MM.1S (cell line): ENCODE measurements at regions not wholly inside any gene's neighbourhood (a gene's known extent, or its start where the extent isn't known, plus 50 kb on each side); places are given as distances from the start of the nearest gene placed in this dataset.

ENCODE experiments used
- DNase-seq: peaks from one replicate; pipeline ENCODE4 v3.0.0-alpha.2; 2015
- H2AFZ ChIP-seq: fragments of 300-600 bp; sonication (generic); 2 replicates; pipeline ENCODE4 v1.6.0; 2016; ENCODE audit warnings: antibody characterized with exemption, low read length
- H3F3A ChIP-seq: fragments of 300-600 bp; sonication (generic); 2 replicates; pipeline ENCODE4 v1.6.1; 2016; ENCODE audit warnings: mild to moderate bottlenecking, antibody characterized with exemption, low read length, moderate library complexity, mixed read lengths; ENCODE audit not compliant: insufficient read depth
- H3K27ac ChIP-seq: fragments of 300-600 bp; sonication (generic); 2 replicates; pipeline ENCODE4 v1.5.1; 2016; ENCODE audit warnings: mild to moderate bottlenecking, low read length
- H3K27me3 ChIP-seq: fragments of 300-600 bp; sonication (generic); replicated peaks from 2 replicates; pipeline ENCODE4 v1.6.0; 2016; ENCODE audit warnings: low read length; ENCODE audit not compliant: insufficient read depth
- H3K36me3 ChIP-seq: fragments of 300-600 bp; sonication (generic); replicated peaks from 2 replicates; pipeline ENCODE4 v1.6.1; 2016; ENCODE audit warnings: mild to moderate bottlenecking, low read length, mixed read lengths; ENCODE audit not compliant: insufficient read depth
- H3K4me1 ChIP-seq: fragments of 300-600 bp; sonication (generic); 2 replicates; pipeline ENCODE4 v1.6.1; 2016; ENCODE audit warnings: low read length, mixed read lengths
- H3K4me2 ChIP-seq: fragments of 300-600 bp; sonication (generic); 2 replicates; pipeline ENCODE4 v1.6.0; 2016; ENCODE audit warnings: low read depth, low read length
- H3K4me3 ChIP-seq: fragments of 300-600 bp; sonication (generic); 2 replicates; pipeline ENCODE4 v1.5.1; 2016; ENCODE audit warnings: low read length, mixed read lengths
- H3K79me2 ChIP-seq: fragments of 300-600 bp; sonication (generic); 2 replicates; pipeline ENCODE4 v1.6.1; 2016; ENCODE audit warnings: mixed run types, low read length, mixed read lengths
- H3K9ac ChIP-seq: fragments of 300-600 bp; sonication (generic); 2 replicates; pipeline ENCODE4 v1.6.1; 2016; ENCODE audit warnings: low read length, mixed read lengths
- H3K9me2 ChIP-seq: fragments of 300-600 bp; sonication (generic); replicated peaks from 2 replicates; pipeline ENCODE4 v1.6.1; 2016; ENCODE audit warnings: mild to moderate bottlenecking, low read length, mixed read lengths; ENCODE audit not compliant: insufficient read depth
- H3K9me3 ChIP-seq: fragments of 300-600 bp; sonication (generic); replicated peaks from 2 replicates; pipeline ENCODE4 v1.6.1; 2016; ENCODE audit warnings: mild to moderate bottlenecking, low read length, mixed read lengths; ENCODE audit not compliant: insufficient read depth
- H4K20me1 ChIP-seq: fragments of 300-600 bp; sonication (generic); 2 replicates; pipeline ENCODE4 v1.6.1; 2016; ENCODE audit warnings: mild to moderate bottlenecking, low read length, moderate library complexity, mixed read lengths; ENCODE audit not compliant: insufficient read depth
- EZH2 ChIP-seq: fragments of 300-600 bp; sonication (generic); optimal IDR thresholded peaks from 2 replicates; pipeline ENCODE3; 2017; ENCODE audit warnings: low read depth, mild to moderate bottlenecking, antibody characterized with exemption, low read length, mixed read lengths
- EZH2phosphoT487 ChIP-seq: fragments of 300-600 bp; sonication (generic); IDR thresholded peaks from 2 replicates; pipeline ENCODE4 v1.6.1; 2018; ENCODE audit warnings: antibody characterized with exemption, low read length
- TF ChIP-seq, protein P1 (sequence below): fragments of 300-600 bp; sonication (generic); IDR thresholded peaks from 2 replicates; pipeline ENCODE4 v1.5.1; 2016; ENCODE audit warnings: antibody characterized with exemption, low read length, mixed read lengths

DNA sequence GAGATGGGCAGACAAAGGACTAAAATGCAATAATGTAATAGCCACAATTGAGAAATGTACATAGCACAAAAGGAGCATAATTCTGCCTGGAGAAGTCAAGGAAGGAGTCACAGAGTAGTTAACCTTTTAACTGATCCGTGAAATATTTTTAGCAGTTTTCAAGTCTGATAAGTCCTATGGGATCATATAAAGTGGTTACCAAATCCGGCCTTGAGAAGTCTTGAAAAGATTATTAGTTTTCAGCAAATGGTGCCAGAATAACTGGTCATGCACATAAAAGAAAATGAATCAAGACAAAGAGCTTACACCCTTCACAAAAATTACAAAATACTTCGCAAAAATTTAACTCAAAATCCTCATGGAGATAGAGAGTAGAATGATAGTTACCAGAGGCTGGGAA is 788.7 kb upstream of the AMOT start:
- Histone ChIP-seq H3K27me3 (no peaks in the 10 kb centered on the region), H3F3A (no peaks in the 10 kb centered on the region), H3K9ac (no peak overlapping the region), H4K20me1 (no peaks in the 10 kb centered on the region), H3K36me3 (no peaks in the 10 kb centered on the region), H3K4me1 (no peaks in the 10 kb centered on the region), H2AFZ (no peak overlapping the region), H3K9me2 (no peaks in the 10 kb centered on the region), H3K4me2 (no peak overlapping the region), H3K27ac (no peak overlapping the region), H3K9me3 (no peaks in the 10 kb centered on the region), H3K4me3 (no peak overlapping the region), H3K79me2 (no peaks in the 10 kb centered on the region)
- no peak for DNase-seq
- TF ChIP-seq, protein P1, sequence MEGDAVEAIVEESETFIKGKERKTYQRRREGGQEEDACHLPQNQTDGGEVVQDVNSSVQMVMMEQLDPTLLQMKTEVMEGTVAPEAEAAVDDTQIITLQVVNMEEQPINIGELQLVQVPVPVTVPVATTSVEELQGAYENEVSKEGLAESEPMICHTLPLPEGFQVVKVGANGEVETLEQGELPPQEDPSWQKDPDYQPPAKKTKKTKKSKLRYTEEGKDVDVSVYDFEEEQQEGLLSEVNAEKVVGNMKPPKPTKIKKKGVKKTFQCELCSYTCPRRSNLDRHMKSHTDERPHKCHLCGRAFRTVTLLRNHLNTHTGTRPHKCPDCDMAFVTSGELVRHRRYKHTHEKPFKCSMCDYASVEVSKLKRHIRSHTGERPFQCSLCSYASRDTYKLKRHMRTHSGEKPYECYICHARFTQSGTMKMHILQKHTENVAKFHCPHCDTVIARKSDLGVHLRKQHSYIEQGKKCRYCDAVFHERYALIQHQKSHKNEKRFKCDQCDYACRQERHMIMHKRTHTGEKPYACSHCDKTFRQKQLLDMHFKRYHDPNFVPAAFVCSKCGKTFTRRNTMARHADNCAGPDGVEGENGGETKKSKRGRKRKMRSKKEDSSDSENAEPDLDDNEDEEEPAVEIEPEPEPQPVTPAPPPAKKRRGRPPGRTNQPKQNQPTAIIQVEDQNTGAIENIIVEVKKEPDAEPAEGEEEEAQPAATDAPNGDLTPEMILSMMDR = no peak
- TF ChIP-seq EZH2 (no peak), EZH2phosphoT487 (no peak)

- Histone ChIP-seq H3K9me3 (no peaks in the 10 kb centered on the region), H3K27me3 (no peaks in the 10 kb centered on the region), H3K36me3 (no peaks in the 10 kb centered on the region), H3K4me1 (no peaks in the 10 kb centered on the region), H4K20me1 (no peaks in the 10 kb centered on the region), H3K27ac (no peak overlapping the region), H2AFZ (no peak overlapping the region), H3K79me2 (no peaks in the 10 kb centered on the region), H3K9me2 (no peaks in the 10 kb centered on the region), H3F3A (no peaks in the 10 kb centered on the region), H3K9ac (no peak overlapping the region), H3K4me2 (no peak overlapping the region), H3K4me3 (no peak overlapping the region)
- DNase-seq = no peak
- TF ChIP-seq, protein P1 = no peak
- no peak for TF ChIP-seq EZH2
- no peak for TF ChIP-seq EZH2phosphoT487
These were observed 753.7 kb upstream of the AMOT start for GRCh38 chrX:113594123-113594841.

DNA sequence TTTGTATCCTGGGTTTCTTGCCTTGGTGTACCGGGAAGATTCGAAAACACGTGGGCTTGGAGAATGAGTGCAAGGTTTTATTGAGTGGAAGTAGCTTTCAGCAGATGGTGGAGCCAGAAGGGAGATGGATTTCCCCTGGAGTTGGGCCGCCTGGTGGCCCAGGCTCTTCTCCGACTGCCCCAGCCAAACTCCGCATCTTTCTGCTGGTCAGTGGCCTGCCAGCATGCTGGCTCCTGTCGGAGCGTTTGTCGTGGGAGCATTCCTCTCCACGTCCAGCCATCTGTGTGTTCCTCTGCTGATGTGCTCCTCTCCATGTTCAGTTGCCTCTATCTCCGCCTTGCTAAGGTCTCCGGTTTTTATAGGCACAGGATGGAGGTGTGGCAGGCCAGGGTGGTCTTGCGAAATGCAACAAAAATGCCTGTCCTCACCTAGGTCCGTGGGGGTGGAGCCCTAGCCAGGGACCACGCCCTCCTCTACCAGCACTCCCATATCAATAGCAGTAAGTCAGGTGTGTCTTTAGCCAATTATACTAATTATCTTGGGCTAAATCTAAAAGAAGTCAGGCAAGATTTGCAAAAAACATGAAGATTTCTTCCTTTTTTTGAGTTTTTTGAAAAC is 745.8 kb upstream of the AMOT start:
- Histone ChIP-seq H3K4me1 (no peaks in the 10 kb centered on the region), H3K4me3 (no peak overlapping the region)

More for the DNA sequence above, 745.8 kb upstream of the AMOT start:
- Histone ChIP-seq H3K27me3 (no peaks in the 10 kb centered on the region), H3K36me3 (no peaks in the 10 kb centered on the region), H3K9me3 (no peaks in the 10 kb centered on the region), H3K79me2 (no peaks in the 10 kb centered on the region), H3K27ac (no peak overlapping the region), H2AFZ (no peak overlapping the region), H3F3A (no peaks in the 10 kb centered on the region), H4K20me1 (no peaks in the 10 kb centered on the region), H3K9me2 (no peaks in the 10 kb centered on the region), H3K4me2 (no peak overlapping the region), H3K9ac (no peak overlapping the region)
- no peak for DNase-seq
- TF ChIP-seq EZH2phosphoT487 (no peak), EZH2 (no peak)
- TF ChIP-seq, protein P1 = no peak
